Immature natural killer cell (primary cell): ENCODE measurements at regions not wholly inside any gene's neighbourhood (a gene's known extent, or its start where the extent isn't known, plus 50 kb on each side); places are given as distances from the start of the nearest gene placed in this dataset.

Experiments
- DNase-seq, 3 donors: peaks; one replicate each; pipeline ENCODE4 v3.0.0; 2022; ENCODE audit warnings: mixed read lengths in 1 of 3
- H3K27ac Mint-ChIP-seq, 6 donors: one replicate each; pipeline ENCODE4 v1.8.0; 2020; ENCODE audit warnings: mixed read lengths in 6 of 6, mild to moderate bottlenecking in 5 of 6, inconsistent platforms in 4 of 6, moderate library complexity in 3 of 6
- H3K27me3 Mint-ChIP-seq, 3 donors: one replicate each; pipeline ENCODE4 v1.8.0; 2020 to 2021; ENCODE audit warnings: low read depth in 3 of 3, mild to moderate bottlenecking in 3 of 3, mixed read lengths in 3 of 3, moderate library complexity in 3 of 3, inconsistent platforms in 1 of 3
- H3K36me3 Mint-ChIP-seq, 3 donors: one replicate each; pipeline ENCODE4 v1.8.0; 2020; ENCODE audit warnings: mixed read lengths in 3 of 3, inconsistent platforms in 2 of 3, mild to moderate bottlenecking in 2 of 3
- H3K4me1 Mint-ChIP-seq, 2 donors: one replicate each; pipeline ENCODE4 v1.8.0; 2020; ENCODE audit warnings: inconsistent platforms in 2 of 2, mild to moderate bottlenecking in 2 of 2, mixed read lengths in 2 of 2, moderate library complexity in 1 of 2
- H3K4me3 Mint-ChIP-seq, 5 donors: one replicate each; pipeline ENCODE4 v1.8.0; 2020; ENCODE audit warnings: mild to moderate bottlenecking in 5 of 5, mixed read lengths in 5 of 5, inconsistent platforms in 3 of 5, moderate library complexity in 3 of 5
- H3K9me3 Mint-ChIP-seq, 6 donors: one replicate each; pipeline ENCODE4 v1.8.0; 2020; ENCODE audit warnings: mild to moderate bottlenecking in 6 of 6, mixed read lengths in 6 of 6, inconsistent platforms in 4 of 6, moderate library complexity in 3 of 6

GRCh38 chr15:47824147-47824546 lies 106.8 kb downstream of the SEMA6D start:
- Mint-ChIP-seq H3K9me3 (peaks cover 0 to 5% (median 1%) of the 10 kb centered on the region in 6 donors), H3K4me3 (no peak overlapping the region), H3K4me1 (peaks cover 0 to 2% of the 10 kb centered on the region in 2 donors), H3K27ac (no peak overlapping the region), H3K36me3 (no peaks in the 10 kb centered on the region), H3K27me3 (peaks cover 0 to 5% (median 1%) of the 10 kb centered on the region in 3 donors)
- DNase-seq: no peak

- no peak for DNase-seq
- H3K27ac Mint-ChIP-seq: no peak overlapping the region
- no peak overlapping the region for H3K4me3 Mint-ChIP-seq
These were observed 112.4 kb downstream of the SEMA6D start for GRCh38 chr15:47829667-47830066.

GRCh38 chr15:47834093-47834492 lies 116.8 kb downstream of the SEMA6D start:
- Mint-ChIP-seq H3K27ac (no peak overlapping the region), H3K27me3 (peaks cover 0 to 3% (median 0%) of the 10 kb centered on the region in 3 donors), H3K36me3 (no peaks in the 10 kb centered on the region), H3K9me3 (peaks cover 2 to 14% (median 5%) of the 10 kb centered on the region in 6 donors), H3K4me1 (no peaks in the 10 kb centered on the region), H3K4me3 (no peak overlapping the region)
- no peak for DNase-seq

More at GRCh38 chr15:47829667-47830066, 112.4 kb downstream of the SEMA6D start:
- H3K36me3 Mint-ChIP-seq: no peaks in the 10 kb centered on the region
- peaks cover 0 to 3% (median 3%) of the 10 kb centered on the region in 3 donors for H3K27me3 Mint-ChIP-seq
- no peaks in the 10 kb centered on the region for H3K4me1 Mint-ChIP-seq
- H3K9me3 Mint-ChIP-seq: peaks cover 0 to 10% (median 5%) of the 10 kb centered on the region in 6 donors

- Mint-ChIP-seq H3K27ac (no peak overlapping the region), H3K9me3 (peaks cover 0 to 7% (median under 1%) of the 10 kb centered on the region in 6 donors), H3K4me1 (no peaks in the 10 kb centered on the region), H3K4me3 (no peak overlapping the region), H3K36me3 (no peaks in the 10 kb centered on the region), H3K27me3 (no peaks in the 10 kb centered on the region)
- DNase-seq: no peak
These were observed 122.0 kb downstream of the SEMA6D start for GRCh38 chr15:47839233-47839825.

- H3K4me3 Mint-ChIP-seq: no peak overlapping the region
These were observed 125.9 kb downstream of the SEMA6D start for GRCh38 chr15:47843124-47843663.

GRCh38 chr15:47844437-47844836 lies 127.1 kb downstream of the SEMA6D start:
- H3K27ac Mint-ChIP-seq: no peak overlapping the region
- peaks cover 0 to 2% (median 0%) of the 10 kb centered on the region in 3 donors for H3K27me3 Mint-ChIP-seq
- peaks cover 0 to 4% (median 0%) of the 10 kb centered on the region in 6 donors for H3K9me3 Mint-ChIP-seq
- no peak for DNase-seq
- H3K36me3 Mint-ChIP-seq: peaks cover 0 to 3% (median 0%) of the 10 kb centered on the region in 3 donors
- no peak overlapping the region for H3K4me3 Mint-ChIP-seq
- H3K4me1 Mint-ChIP-seq: no peaks in the 10 kb centered on the region

More at GRCh38 chr15:47843124-47843663, 125.9 kb downstream of the SEMA6D start:
- no peak for DNase-seq
- Mint-ChIP-seq H3K4me1 (no peaks in the 10 kb centered on the region), H3K9me3 (peaks cover 0 to 4% (median 0%) of the 10 kb centered on the region in 6 donors), H3K27ac (no peak overlapping the region), H3K27me3 (peaks cover 0 to 2% (median 0%) of the 10 kb centered on the region in 3 donors), H3K36me3 (peaks cover 0 to 3% (median 0%) of the 10 kb centered on the region in 3 donors)

- Mint-ChIP-seq H3K27me3 (peaks cover 0 to 2% (median 2%) of the 10 kb centered on the region in 3 donors), H3K36me3 (peaks cover 0 to 3% (median 0%) of the 10 kb centered on the region in 3 donors), H3K4me3 (no peak overlapping the region), H3K27ac (no peak overlapping the region), H3K9me3 (peaks cover 0 to 8% (median 2%) of the 10 kb centered on the region in 6 donors), H3K4me1 (no peaks in the 10 kb centered on the region)
- DNase-seq: no peak
These were observed 129.0 kb downstream of the SEMA6D start for GRCh38 chr15:47846128-47846868.

GRCh38 chr15:47846876-47847275 lies 129.6 kb downstream of the SEMA6D start:
- Mint-ChIP-seq H3K27me3 (peaks cover 0 to 2% (median 2%) of the 10 kb centered on the region in 3 donors), H3K9me3 (peaks cover 0 to 8% (median 2%) of the 10 kb centered on the region in 6 donors), H3K27ac (no peak overlapping the region), H3K4me3 (no peak overlapping the region), H3K4me1 (no peaks in the 10 kb centered on the region), H3K36me3 (peaks cover 0 to 3% (median 0%) of the 10 kb centered on the region in 3 donors)
- DNase-seq: no peak

- no peak for DNase-seq
- Mint-ChIP-seq H3K27ac (no peak overlapping the region), H3K4me1 (no peaks in the 10 kb centered on the region), H3K9me3 (peaks cover 0 to 5% (median 1%) of the 10 kb centered on the region in 6 donors), H3K36me3 (no peaks in the 10 kb centered on the region), H3K27me3 (peaks cover 0 to 2% (median 0%) of the 10 kb centered on the region in 3 donors), H3K4me3 (no peak overlapping the region)
These were observed 138.8 kb downstream of the SEMA6D start for GRCh38 chr15:47856071-47856470.

- Mint-ChIP-seq H3K4me3 (no peak overlapping the region), H3K27me3 (peaks cover 0 to 2% (median 0%) of the 10 kb centered on the region in 3 donors), H3K36me3 (no peaks in the 10 kb centered on the region), H3K4me1 (no peaks in the 10 kb centered on the region), H3K9me3 (peaks cover 0 to 5% (median under 1%) of the 10 kb centered on the region in 6 donors), H3K27ac (no peak overlapping the region)
- DNase-seq: no peak
These were observed 139.9 kb downstream of the SEMA6D start for GRCh38 chr15:47857014-47857775.

- Mint-ChIP-seq H3K36me3 (no peaks in the 10 kb centered on the region), H3K4me1 (no peaks in the 10 kb centered on the region), H3K27ac (no peak overlapping the region)
These were observed 140.5 kb downstream of the SEMA6D start for GRCh38 chr15:47857776-47858167.

GRCh38 chr15:47861111-47861903 lies 144.0 kb downstream of the SEMA6D start:
- Mint-ChIP-seq H3K4me1 (no peaks in the 10 kb centered on the region), H3K4me3 (no peak overlapping the region), H3K9me3 (peaks cover 0 to 5% (median 0%) of the 10 kb centered on the region in 6 donors), H3K27me3 (peaks cover 0 to 4% (median 2%) of the 10 kb centered on the region in 3 donors), H3K36me3 (no peaks in the 10 kb centered on the region), H3K27ac (no peak overlapping the region)
- DNase-seq: no peak

More at GRCh38 chr15:47857776-47858167, 140.5 kb downstream of the SEMA6D start:
- DNase-seq: no peak
- Mint-ChIP-seq H3K4me3 (no peak overlapping the region), H3K9me3 (peaks cover 0 to 4% (median under 1%) of the 10 kb centered on the region in 6 donors), H3K27me3 (peaks cover 0 to 2% (median 0%) of the 10 kb centered on the region in 3 donors)

GRCh38 chr15:47862402-47862801 lies 145.1 kb downstream of the SEMA6D start:
- H3K27me3 Mint-ChIP-seq: peaks cover 0 to 2% (median 2%) of the 10 kb centered on the region in 3 donors
- DNase-seq: no peak
- H3K4me1 Mint-ChIP-seq: no peaks in the 10 kb centered on the region
- no peak overlapping the region for H3K27ac Mint-ChIP-seq
- peaks cover 0 to 5% (median 0%) of the 10 kb centered on the region in 6 donors for H3K9me3 Mint-ChIP-seq
- no peak overlapping the region for H3K4me3 Mint-ChIP-seq
- H3K36me3 Mint-ChIP-seq: no peaks in the 10 kb centered on the region
